AG10803 (cell line): ENCODE measurements at regions not wholly inside any gene's neighbourhood (a gene's known extent, or its start where the extent isn't known, plus 50 kb on each side); places are given as distances from the start of the nearest gene placed in this dataset.

ENCODE experiments used
- DNase-seq: peaks from one replicate; pipeline ENCODE4 v3.0.0; 2010; ENCODE audit warnings: low read depth
- H3K4me3 ChIP-seq: 2 replicates; pipeline ENCODE4 v1.5.1; 2011; ENCODE audit warnings: mild to moderate bottlenecking, low read length, control low read depth
- CTCF ChIP-seq: conservative IDR thresholded peaks from 2 replicates; pipeline ENCODE4 v1.5.1; 2011; ENCODE audit warnings: mild to moderate bottlenecking, low read length, control low read depth, inconsistent platforms

GRCh38 chr16:10333321-10334032 is 52.4 kb upstream of the ATF7IP2 start:
- no peak for DNase-seq
- TF ChIP-seq CTCF: no peak
- no peak overlapping the region for H3K4me3 ChIP-seq

- H3K4me3 ChIP-seq: no peak overlapping the region
- no peak for TF ChIP-seq CTCF
- DNase-seq: no peak
Observed at GRCh38 chr16:10335681-10336080, 50.2 kb upstream of the ATF7IP2 start.
